ENCODE measurements at regions not wholly inside any gene's neighbourhood (a gene's known extent, or its start where the extent isn't known, plus 50 kb on each side); places are given as distances from the start of the nearest gene placed in this dataset.

DNA sequence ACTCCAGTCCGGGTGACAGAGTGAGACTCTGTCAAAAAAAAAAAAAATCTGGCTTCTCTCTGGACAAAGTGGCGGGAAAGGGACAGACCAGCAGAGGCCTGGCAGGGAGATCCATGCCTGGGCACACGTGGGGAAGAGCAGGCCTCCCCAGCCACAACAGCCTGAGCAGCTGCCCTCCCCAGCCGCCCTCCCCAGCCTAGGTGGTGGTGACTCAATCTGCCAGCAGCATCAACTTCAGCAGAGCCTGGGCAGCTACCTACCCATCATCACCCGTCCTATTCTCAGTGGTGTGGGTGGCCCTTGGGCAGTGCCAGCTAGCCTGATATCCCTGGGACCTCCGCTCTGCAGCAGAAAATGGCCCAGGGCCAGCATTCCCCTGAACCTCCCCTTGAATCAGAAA, 612.4 kb downstream of the FBXO15 start:
- H3K27ac Mint-ChIP-seq = no peak overlapping the region
- no peak overlapping the region for H3K4me2 ChIP-seq (replicated peaks; ENCODE audit: extremely low read depth, low read length, poor library complexity, severe bottlenecking)
- no peaks in the 10 kb centered on the region for H3K79me2 ChIP-seq (ENCODE audit: insufficient read depth, low read length)
- H3K4me3 ChIP-seq (replicated peaks in 1 of 3; ENCODE audit: low read depth in 2 of 3, low read length in 3 of 3) = no peak overlapping the region
- DNase-seq = no peak
- no peaks in the 10 kb centered on the region for H3K36me3 Mint-ChIP-seq
- H4K20me1 ChIP-seq (ENCODE audit: insufficient read depth, low read length) = no peaks in the 10 kb centered on the region
- no peaks in the 10 kb centered on the region for H3K27me3 Mint-ChIP-seq (ENCODE audit: low read depth in 3 of 3)
- intact Hi-C loops (cut with micrococcal nuclease) = no loop called here
- H3K36me3 ChIP-seq (replicated peaks in 1 of 2; ENCODE audit: control insufficient read depth in 1 of 2, insufficient read depth in 2 of 2, low read length in 2 of 2) = no peaks in the 10 kb centered on the region
- no peaks in the 10 kb centered on the region for H3K4me1 ChIP-seq (ENCODE audit: control insufficient read depth in 1 of 2, insufficient read depth in 2 of 2, low read length in 2 of 2)
- no peaks in the 10 kb centered on the region for H3K27me3 ChIP-seq (ENCODE audit: control insufficient read depth in 2 of 2, insufficient read depth in 2 of 2, low read length in 2 of 2)
- no peak overlapping the region for H3K9ac ChIP-seq (ENCODE audit: insufficient read depth, low read length, poor library complexity, severe bottlenecking)
- H2AFZ ChIP-seq (ENCODE audit: insufficient read depth, low read depth, low read length, poor library complexity, severe bottlenecking) = no peak overlapping the region
- no peak overlapping the region for H3K4me3 Mint-ChIP-seq
- whole genome bisulfite sequencing (ENCODE audit: insufficient coverage) = 83% methylated on average over 6 of the region's 6 CpGs
- peaks cover 0 to 17% (median 3%) of the 10 kb centered on the region in 7 donors for H3K9me3 Mint-ChIP-seq
- peaks cover 5 to 6% of the 10 kb centered on the region in 2 donors for H3K9me3 ChIP-seq (replicated peaks in 1 of 2; ENCODE audit: control insufficient read depth in 1 of 2, insufficient read depth in 1 of 2, low read length in 2 of 2)
- H3K4me1 Mint-ChIP-seq = no peaks in the 10 kb centered on the region
- no peak overlapping the region for H3K27ac ChIP-seq (ENCODE audit: low read depth in 1 of 2, low read length in 2 of 2)
- TF ChIP-seq, protein P1, sequence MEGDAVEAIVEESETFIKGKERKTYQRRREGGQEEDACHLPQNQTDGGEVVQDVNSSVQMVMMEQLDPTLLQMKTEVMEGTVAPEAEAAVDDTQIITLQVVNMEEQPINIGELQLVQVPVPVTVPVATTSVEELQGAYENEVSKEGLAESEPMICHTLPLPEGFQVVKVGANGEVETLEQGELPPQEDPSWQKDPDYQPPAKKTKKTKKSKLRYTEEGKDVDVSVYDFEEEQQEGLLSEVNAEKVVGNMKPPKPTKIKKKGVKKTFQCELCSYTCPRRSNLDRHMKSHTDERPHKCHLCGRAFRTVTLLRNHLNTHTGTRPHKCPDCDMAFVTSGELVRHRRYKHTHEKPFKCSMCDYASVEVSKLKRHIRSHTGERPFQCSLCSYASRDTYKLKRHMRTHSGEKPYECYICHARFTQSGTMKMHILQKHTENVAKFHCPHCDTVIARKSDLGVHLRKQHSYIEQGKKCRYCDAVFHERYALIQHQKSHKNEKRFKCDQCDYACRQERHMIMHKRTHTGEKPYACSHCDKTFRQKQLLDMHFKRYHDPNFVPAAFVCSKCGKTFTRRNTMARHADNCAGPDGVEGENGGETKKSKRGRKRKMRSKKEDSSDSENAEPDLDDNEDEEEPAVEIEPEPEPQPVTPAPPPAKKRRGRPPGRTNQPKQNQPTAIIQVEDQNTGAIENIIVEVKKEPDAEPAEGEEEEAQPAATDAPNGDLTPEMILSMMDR (IDR thresholded peaks at IDR 0.05) = no peak

DNA sequence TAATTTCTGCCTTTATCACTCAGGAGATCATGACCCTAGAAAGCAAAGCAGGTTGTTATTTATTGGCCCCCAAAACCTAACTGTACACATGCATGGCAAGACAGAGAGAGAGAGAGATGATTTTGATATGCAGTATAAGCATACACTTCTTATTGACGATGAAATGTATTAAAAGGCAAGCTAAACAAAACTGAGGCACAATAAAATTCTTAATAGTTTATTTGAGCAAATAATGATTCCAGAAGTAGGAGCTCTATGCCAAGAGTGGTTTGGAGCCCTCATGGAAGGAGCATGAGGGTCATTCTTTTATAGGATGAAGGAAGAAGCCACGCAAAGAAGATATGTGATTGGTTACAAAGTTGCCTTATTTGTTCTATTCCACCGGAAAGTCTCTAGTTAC, 616.0 kb downstream of the FBXO15 start:
- H3K36me3 Mint-ChIP-seq = no peaks in the 10 kb centered on the region
- intact Hi-C loops (cut with micrococcal nuclease) = no loop called here
- H3K4me3 ChIP-seq (replicated peaks in 1 of 3; ENCODE audit: low read depth in 2 of 3, low read length in 3 of 3) = no peak overlapping the region
- no peak overlapping the region for H3K9ac ChIP-seq (ENCODE audit: insufficient read depth, low read length, poor library complexity, severe bottlenecking)
- peaks cover 6 to 21% (median 11%) of the 10 kb centered on the region in 7 donors for H3K9me3 Mint-ChIP-seq
- no peak overlapping the region for H3K4me3 Mint-ChIP-seq
- H3K9me3 ChIP-seq (replicated peaks in 1 of 2; ENCODE audit: control insufficient read depth in 1 of 2, insufficient read depth in 1 of 2, low read length in 2 of 2) = peaks cover 6 to 14% of the 10 kb centered on the region in 2 donors
- no peak overlapping the region for H3K27ac ChIP-seq (ENCODE audit: low read depth in 1 of 2, low read length in 2 of 2)
- TF ChIP-seq, protein P1 (IDR thresholded peaks at IDR 0.05) = no peak
- no peaks in the 10 kb centered on the region for H3K27me3 ChIP-seq (ENCODE audit: control insufficient read depth in 2 of 2, insufficient read depth in 2 of 2, low read length in 2 of 2)
- no peak overlapping the region for H3K27ac Mint-ChIP-seq
- no peaks in the 10 kb centered on the region for H4K20me1 ChIP-seq (ENCODE audit: insufficient read depth, low read length)
- H2AFZ ChIP-seq (ENCODE audit: insufficient read depth, low read depth, low read length, poor library complexity, severe bottlenecking) = no peak overlapping the region
- DNase-seq = no peak
- H3K4me1 ChIP-seq (ENCODE audit: control insufficient read depth in 1 of 2, insufficient read depth in 2 of 2, low read length in 2 of 2) = no peaks in the 10 kb centered on the region
- H3K4me1 Mint-ChIP-seq = no peaks in the 10 kb centered on the region
- no peaks in the 10 kb centered on the region for H3K27me3 Mint-ChIP-seq (ENCODE audit: low read depth in 3 of 3)
- WGBS (ENCODE audit: insufficient coverage) = 100% methylated on average over 1 of the region's 3 CpGs
- H3K36me3 ChIP-seq (replicated peaks in 1 of 2; ENCODE audit: control insufficient read depth in 1 of 2, insufficient read depth in 2 of 2, low read length in 2 of 2) = no peaks in the 10 kb centered on the region
- H3K4me2 ChIP-seq (replicated peaks; ENCODE audit: extremely low read depth, low read length, poor library complexity, severe bottlenecking) = no peak overlapping the region
- H3K79me2 ChIP-seq (ENCODE audit: insufficient read depth, low read length) = no peaks in the 10 kb centered on the region

Data from CD14-positive monocyte (primary cell).